CD4-positive, alpha-beta T cell treated with Interleukin-10 for 1 hour (primary cell): ENCODE measurements at regions not wholly inside any gene's neighbourhood (a gene's known extent, or its start where the extent isn't known, plus 50 kb on each side); places are given as distances from the start of the nearest gene placed in this dataset.
"Not testable (repeated sequence)": the region's sequence is repeated elsewhere in the genome, so short reads cannot be mapped to it uniquely, and the experiment has no call there.

Experiments
- DNase-seq: peaks from one replicate; pipeline ENCODE4 v3.0.0-alpha.2; 2020

DNA sequence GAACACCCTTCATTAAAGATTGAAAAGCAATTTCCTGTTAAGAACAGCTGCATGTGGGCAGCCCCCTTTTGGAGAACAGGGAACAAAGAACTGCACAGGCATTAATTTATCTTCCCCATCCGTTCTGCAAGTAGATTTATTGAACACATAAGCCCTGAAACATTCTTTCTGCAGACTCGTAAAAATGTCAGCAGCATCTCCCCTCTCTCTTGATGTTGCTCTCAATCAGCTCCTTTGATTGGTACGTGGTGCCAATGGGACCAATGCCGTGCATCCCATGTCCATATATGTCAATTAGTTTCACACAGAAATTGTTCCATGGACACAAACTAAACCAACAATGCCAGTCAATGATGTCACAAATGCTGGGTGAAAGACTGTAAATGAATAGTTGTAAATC is 228.5 kb upstream of the RASGEF1B start:
- DNase-seq = no peak

DNA sequence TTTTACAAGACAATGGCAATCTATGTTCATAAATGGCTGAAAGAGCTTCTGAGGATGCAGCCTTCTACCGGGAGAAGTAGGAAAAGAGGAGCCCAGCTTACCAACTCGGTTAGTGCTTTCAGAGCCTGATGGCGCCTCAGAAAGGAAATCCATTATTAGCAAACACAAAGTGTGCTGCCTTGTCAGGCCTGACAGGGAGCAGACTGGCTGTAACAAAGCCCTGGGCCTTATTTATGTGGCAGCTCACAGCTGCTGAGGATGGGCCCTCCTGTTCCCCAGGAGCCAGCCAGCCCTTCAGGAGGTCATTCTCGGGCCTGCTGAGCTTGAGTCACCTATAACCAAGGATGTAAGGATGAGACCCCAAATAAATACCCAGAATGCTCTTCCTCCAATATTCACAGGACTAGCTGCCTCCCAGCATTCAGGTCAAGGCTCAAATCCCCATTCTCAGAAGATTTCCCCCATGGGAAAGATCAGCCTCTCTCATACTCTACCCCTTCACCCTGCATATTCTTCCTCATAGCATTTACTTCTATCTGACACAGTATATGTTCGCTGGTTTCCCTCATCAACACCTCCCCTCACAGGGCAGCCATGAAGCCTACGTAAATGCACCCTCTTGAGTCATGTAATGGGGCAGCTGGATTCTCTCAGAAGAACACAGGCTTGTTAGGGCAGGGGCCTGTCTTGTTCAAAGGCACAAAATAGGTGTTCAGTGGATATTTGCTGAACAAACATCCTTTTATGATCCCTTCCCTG is 227.0 kb upstream of the RASGEF1B start:
- no peak for DNase-seq

DNA sequence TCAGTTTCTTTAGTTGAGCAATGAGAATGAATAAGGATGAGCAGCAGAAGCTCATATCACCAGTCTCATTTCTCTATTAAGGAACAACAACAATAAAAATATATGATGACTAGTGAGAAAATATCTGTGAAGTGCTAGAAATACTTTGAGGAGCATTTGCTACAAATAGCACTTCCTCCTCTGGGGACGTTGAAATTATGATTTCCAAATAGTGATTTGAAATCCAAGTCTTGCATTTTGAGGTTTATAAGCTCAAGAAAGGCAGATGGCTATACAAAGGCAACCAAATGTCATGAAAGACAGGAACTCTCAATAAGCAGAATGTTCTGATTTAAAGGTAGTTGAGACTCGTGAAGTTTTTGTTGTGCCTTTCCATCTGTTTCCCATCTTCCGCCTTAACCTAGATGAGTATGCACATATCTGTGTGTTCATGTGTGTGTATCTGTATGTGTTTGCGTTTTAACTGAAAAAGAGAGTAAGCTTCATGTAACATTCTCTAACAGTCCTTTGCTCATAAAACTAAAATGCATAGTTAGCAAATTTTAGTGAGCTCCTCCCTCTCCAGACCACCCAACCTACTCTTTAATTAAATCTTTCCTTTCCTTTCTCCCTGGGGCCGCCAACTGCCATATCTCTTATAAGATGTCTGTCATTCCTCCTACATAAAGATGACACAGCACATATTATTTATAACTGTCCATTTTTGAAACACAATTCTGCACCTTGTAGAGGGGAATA is 222.6 kb upstream of the RASGEF1B start:
- no peak for DNase-seq

DNA sequence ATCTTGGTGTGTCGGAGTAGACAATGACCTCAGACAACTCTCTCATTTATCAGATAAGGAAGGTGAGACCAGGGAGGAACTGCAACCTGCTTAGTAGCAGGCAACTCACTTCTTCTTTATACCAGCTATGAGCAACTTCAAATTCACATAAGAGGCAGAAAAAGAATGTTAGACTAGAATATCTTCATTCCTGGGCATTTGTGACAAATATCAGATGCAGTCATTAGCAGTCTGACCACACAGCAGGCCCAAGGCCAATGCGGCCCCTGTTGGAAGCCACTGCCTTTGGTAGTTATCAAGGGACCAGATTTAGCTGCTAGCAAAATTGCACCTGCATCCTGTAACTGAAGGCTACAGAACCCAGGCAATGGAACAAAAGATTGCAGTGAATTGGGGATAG is 219.2 kb upstream of the RASGEF1B start:
- no peak for DNase-seq

DNA sequence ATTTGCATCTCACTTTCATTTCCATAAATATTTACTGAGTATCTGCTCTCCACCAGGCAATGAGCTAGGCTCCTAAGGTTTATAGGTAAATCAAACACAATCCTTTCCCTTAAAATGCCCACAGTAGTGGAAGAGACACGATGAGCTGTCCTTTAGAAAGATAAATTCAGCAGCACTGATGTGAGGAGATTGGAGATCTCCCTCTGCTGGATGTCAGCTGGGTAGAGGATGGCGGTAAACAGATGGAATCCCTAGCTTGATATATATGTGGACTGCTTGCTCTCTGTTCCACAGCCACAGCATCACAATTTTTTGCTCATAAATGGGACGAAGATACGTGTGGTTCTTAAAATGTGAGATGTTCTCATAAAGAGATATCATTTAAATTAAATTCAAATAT is 216.4 kb upstream of the RASGEF1B start:
- peak; percentile 6 for DNase-seq

DNA sequence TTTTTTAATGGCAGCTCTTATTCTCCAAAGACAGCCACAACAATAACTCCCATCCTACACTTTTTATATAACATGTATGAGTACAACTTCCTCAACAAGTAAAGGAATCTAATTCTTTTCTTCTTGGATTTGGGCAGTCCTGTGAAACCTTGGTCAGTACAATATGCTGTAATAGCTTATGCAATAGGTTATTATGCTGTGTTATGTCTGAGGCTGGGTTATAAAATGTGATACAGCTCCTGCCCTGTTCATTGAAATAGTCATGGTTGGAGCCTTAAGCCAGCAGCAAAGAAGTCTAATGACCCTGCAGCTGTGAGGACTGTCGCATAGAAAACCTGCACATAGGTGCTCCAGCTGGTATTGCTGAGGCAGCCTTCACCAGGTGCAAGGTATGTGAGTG is 215.8 kb upstream of the RASGEF1B start:
- no peak for DNase-seq

DNA sequence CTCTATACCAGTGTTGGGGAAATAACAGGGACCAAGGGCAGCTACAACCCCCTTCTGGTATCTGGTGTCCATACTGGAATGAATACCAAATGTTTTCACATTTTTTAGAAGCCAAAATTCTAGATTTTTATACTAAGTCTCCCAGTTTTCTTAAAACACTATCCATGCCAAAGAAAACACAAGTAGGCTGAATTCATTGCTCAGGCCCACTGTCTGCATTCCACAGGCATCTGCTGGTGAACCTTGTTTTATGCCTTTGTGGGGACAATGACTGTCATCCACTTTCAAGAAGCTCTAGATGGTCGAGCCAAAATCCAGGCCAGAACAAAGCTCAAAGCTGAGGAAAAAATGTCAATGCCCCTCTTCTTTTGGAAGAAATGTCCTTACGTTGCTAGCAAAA is 213.4 kb upstream of the RASGEF1B start:
- no peak for DNase-seq

DNA sequence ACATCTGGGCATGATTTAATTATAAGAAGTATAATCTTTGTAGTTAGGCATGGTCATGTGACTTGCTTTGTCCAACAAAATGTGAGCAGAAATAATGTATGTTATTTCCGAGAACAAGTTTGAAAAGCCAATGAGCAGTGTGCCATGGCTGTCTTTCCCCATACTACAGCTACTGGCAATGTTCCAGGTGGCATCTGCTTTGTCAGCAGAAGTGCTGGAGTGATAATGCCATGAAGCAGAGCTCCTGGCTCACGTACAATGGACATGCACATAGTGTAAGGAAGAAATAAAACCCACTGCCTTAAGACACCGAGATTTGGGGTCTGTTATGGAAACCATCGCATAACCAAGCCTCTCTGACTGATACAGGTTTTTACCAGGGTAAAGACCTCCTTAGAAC is 212.6 kb upstream of the RASGEF1B start:
- no peak for DNase-seq

DNA sequence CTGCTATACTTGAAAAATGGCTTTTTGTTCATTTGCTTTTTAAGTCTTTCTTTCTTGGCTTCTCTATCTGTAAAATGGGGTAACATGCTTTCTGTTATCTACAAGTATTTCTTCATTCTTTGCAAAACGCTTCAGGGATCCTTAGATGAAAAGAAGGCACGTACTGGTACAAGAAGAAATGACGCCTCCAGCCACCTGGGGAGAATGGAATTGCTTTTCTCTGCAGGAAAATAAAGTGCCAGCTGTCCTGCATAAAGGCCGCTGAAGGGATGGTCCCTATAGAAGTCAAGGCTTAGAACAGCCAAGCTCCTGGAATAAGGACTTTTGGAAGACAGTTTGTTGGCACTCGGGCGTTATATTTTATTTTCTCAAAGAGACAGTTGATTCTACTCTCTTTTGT is 210.8 kb upstream of the RASGEF1B start:
- no peak for DNase-seq

DNA sequence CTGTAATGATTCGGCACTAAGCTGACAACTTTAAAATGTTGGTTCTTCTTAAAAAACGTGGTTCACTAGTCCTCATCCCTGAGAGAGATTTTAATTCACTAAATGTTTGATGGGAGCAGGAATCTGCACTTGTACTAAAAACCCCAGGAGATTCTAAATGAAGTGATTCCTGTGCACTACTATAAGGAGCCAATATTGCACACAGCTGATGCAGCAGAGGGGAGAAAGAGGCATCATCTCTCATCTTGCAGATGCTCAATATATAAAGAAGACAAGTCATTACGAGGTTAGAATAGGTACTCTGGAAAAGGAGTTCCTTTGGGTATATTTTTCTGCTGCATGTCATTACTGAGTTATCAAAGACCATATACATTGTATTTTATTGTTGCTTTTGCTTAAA is 207.6 kb upstream of the RASGEF1B start:
- DNase-seq = no peak

DNA sequence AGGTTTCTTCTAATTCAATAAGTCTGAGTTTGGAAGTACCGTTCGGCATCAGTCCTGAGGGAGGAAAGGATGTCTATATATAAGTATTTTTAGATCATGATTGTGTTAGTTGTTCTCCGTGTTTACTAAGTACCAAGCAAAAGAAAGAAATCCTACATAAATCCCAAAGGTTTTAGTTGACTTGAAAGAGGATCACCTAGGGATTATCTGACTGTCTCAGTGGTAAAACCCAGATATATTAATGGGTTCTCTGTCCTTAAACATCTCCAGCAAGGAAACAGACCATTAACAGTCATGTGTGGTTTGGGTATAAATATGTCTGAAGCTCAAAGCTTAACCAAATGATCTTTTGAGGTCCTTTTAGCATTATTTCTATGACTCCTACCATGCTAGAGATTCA is 207.1 kb upstream of the RASGEF1B start:
- DNase-seq = no peak

DNA sequence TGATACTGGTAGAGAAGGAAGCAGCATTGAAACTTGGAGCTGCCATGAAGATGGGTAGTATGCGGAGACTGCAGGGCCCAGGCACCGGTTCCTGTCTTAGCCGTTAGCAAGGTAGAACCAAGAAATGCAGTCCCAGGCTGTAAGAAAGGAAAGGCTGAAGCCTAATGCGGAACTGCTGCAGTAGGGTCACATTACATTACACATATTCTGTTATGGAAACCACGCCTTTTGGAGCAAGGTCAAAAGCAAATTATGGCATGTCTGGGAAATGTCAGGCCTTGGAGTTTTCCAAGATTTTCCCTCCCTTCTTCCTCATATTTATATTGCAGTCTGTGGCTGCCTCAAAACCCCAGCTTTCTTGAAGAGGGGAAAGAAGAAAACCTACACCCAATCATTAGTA is 204.8 kb upstream of the RASGEF1B start:
- DNase-seq = no peak

DNA sequence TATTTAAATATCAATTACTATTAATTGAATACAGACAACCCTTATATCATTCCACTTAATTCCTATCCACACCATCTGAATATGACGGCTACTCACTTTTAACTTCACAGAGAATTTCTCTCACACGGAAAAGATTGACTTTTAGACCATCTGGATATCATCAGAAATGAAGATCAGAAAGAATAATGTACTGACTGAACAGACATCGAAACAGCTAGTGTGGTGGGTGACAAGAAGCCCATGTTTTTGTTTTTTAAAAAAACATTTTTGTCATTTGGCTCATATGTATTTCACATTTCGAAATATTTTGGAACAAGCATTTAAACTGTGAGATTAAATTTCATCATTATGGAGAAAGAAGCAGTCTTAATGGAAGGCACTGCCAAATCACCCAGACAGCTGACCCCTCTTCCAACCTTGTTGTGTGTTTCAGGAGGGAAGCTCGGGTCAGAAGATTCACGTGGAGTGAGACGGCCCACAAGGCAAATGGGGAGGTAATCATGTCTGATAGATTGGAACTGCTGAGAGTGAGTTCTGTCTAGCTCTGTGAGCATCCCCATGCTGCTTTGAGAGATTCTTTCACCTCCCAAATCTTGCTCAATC is 204.2 kb upstream of the RASGEF1B start:
- DNase-seq = no peak

DNA sequence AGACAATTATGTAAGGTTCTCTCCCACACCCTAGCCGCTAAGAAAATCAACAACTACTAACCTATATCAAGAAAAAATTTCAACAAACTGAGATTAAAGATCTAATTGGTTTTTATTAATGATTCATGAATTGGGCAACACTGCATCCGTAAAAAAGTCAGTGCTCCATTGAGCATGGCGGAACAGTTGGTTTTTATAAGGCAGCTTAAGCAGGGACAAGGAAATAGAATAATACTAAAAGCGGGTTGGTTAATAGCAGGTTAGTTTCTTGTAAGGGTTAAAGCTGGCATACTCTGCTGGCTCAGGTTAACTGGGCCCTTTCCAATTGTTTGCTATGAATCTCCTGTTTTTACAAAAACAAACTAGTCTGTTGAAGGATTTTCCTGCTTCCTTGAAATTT is 202.3 kb upstream of the RASGEF1B start:
- DNase-seq = no peak

DNA sequence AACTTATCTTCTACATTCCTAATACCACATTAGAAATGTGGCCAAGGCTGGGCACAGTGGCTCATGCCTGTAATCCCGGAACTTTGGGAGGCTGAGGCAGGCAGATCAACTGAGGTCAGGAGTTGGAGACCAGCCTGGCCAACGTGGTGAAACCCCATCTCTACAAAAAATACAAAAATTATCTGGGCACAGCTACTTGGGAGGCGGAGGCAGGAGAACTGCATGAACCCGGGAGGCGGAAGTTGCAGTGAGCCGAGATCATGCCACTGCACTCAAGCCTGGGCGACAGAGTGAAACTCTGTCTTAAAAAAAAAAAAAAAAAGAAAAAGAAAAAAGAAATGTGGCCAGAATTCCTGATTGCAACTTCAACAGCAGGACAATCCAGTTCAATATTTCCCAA is 196.6 kb upstream of the RASGEF1B start:
- DNase-seq = not testable (repeated sequence)

DNA sequence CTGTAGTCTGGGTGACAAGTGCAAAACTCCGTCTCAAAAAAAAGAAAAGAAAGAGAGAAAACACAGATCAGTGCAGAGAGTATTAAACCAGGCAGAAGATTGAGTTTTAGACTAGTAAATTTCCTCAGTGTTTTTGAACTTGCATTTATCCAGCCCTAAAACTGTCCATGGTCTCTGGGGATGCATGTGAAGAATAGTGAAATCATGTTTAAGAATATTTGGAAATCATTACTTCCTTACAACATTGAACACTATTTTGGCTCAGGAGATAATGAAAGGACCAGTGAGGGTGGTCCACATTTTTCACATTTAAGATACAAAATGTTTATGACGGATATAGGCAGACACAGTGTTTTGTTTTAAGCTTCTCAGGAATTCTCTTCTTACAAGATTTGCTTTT is 195.8 kb upstream of the RASGEF1B start:
- DNase-seq = no peak

DNA sequence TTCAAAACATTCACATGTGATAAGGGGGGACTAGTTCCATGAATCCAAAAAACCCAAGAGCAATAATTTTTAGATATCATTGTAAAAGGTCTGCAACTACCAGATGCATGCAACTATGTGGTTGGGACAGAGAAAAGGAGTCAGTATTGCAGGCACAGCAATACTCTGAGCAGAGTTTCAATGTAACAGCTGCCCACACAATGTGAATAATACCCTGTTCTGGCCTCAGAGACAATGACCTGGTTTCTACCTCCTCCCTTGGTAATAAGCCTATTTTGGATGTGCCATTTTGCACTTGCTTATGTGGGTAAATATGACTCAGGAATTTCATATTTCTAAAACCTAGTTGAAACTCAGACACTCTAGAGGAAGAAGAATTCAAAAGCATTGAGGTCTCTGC is 194.8 kb upstream of the RASGEF1B start:
- DNase-seq = no peak

DNA sequence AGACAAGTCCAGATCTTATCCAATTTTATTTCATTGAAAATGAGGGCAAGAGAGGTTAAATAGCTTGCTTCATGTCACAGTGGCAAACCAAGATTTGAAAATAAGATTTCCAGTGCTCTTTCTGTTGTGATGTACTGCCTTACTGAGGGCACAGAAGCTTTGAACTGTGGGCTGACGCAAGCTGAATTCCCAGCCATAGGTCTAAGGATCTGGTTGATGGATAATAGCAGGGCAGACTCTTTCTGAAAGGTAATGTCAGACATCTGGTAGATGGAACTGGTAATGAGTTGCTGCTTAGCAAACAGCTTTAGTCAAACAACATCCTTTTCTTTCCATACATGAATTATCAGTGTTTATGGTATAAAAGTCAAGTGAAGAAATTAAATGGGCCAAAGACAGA is 193.9 kb upstream of the RASGEF1B start:
- DNase-seq = no peak

DNA sequence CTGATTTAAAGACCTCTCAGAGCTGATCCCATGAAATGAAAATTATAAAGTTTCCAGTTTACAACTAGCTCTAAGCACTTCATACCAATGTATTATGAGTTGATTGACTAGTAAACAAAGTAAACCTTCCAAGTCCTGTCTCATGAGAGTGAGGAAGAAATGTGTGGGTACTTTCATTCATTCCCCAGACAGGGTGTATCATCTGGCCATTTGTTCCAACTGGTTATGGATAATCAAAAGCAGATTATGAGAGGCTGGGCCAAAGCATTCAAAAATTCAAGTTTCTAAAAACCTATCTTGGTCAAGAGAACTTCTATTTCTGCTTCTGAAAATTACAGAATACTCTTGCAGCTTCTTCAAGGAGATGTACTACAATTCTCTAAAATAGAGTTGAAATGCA is 193.3 kb upstream of the RASGEF1B start:
- DNase-seq = no peak

DNA sequence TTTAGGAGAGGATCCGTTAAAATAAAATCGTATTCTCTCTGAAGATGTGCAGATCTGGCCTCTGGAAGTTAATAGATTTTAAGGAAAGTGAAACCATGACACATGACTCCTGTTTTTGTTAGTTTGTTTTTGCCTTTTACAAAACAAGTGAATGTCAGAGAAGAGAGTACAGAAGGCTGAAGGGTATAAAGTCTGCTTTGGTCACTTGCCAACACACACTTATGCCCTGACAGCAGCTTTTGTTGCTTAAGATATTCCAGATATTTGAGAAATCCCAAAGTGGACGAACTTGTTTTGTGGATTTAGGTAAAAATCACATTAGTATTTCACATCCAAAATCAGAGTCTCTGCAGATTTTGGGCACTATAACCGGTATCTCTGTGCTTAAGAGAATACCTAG is 192.4 kb upstream of the RASGEF1B start:
- DNase-seq = no peak

DNA sequence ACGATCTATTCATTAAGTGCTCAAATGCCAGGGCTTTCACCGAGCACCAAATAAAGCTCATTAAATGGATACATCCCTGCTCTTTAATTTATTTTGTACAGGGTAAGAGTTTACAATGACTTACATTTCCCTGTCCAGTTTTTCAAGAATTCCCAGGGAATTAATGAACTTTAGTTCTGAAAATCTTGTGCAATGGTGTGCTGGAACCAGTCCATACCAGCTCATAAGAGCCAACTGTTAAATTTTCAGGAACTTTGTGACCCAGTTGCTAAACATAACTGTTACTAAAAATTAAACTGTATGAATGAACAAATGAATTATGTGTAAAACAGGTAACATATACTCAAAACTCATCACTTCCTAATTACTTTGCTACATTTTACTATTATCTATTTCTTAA is 191.7 kb upstream of the RASGEF1B start:
- no peak for DNase-seq

DNA sequence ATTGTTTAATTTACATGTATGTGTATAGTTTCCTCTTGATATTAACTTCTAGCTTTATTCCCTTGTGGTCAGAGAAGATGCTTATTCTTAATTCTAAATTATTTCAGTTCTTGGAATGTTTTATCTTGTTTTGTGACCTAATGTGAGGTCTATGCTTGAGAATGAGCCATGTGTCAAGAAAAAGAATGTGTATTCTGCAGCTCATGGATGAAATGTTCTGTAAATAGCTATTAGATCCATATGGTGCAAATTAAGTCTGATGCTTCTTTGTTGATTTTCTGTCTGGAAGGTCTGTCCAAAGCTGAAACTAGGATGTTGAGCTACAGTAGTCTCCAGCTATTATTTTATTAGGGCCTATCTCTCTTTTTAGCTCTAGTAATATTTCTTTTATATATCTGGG is 187.3 kb upstream of the RASGEF1B start:
- no peak for DNase-seq

DNA sequence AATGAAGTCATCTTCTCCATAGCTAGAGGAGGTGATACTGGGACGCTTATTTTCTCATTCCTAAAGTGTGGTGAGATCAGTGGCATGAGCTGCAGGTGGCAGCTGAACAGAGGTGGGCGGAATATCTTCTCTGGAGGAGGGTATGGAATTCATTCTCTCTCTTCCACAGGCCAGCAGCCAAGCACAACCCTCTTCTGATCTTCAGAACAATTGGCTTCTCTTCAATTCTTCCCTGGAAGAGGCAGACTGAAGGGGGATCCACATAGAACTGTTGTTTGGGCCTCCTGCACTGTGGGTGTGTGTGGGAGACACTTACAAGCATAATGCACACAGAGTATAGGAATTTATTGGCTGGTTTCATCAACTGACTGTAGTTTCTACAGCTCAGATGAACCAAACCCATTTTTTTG is 180.4 kb upstream of the RASGEF1B start:
- DNase-seq = no peak

DNA sequence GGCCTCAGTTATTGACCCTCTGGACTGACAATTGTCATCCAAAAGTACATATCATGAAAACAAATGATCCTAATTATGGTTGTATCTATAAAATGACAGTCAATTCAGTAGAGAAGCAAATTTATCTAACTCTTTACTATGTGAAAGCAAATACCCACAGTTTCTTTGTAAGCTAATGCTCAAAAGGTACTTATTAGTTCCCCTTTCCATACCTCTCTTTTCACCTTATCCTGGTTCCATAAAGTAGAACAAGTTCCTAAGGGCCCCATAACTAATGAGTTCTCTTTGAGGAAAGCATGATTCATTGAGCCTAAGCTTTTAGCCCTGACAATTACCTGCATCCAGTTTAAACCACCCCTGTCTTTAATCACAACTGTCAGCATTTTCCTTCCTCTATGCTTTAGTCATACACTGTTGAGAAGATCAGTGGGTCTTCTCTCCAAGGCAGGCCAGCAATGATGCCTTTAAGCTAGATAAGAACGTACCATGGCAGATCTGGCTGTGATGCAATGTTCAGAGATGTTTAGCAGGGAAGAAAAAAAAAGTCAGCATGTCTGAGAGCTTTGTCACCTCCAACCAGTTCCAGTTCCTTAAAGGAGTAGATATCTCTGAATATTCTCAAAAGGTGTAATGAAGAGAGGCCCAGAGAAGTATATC is 179.7 kb upstream of the RASGEF1B start:
- DNase-seq = no peak
